ENCODE measurements at regions not wholly inside any gene's neighbourhood (a gene's known extent, or its start where the extent isn't known, plus 50 kb on each side); places are given as distances from the start of the nearest gene placed in this dataset.

- no peak for TF ChIP-seq CTCF (conservative IDR thresholded peaks at IDR 0.05; ENCODE audit: low read depth, low read length)
- TF ChIP-seq EZH2 (IDR thresholded peaks at IDR 0.05; ENCODE audit: low read length, unreplicated experiment), result no peak
Measured at GRCh38 chr14:88106377-88106776, 101.4 kb downstream of the GPR65 start.

Measured in PC-3 (cell line).